GM18520 (cell line): ENCODE measurements at regions not wholly inside any gene's neighbourhood (a gene's known extent, or its start where the extent isn't known, plus 50 kb on each side); places are given as distances from the start of the nearest gene placed in this dataset.
"Not testable (repeated sequence)": the region's sequence is repeated elsewhere in the genome, so short reads cannot be mapped to it uniquely, and the experiment has no call there.

Experiments used
- ATAC-seq: cut with Tn5 transposase; IDR thresholded peaks from one replicate; pipeline ENCODE4 v1.9.1; 2021; ENCODE audit not compliant: unreplicated experiment

GRCh38 chr2:81078102-81078501 lies 773.5 kb upstream of the LRRTM1 start:
- ATAC-seq: no peak

DNA sequence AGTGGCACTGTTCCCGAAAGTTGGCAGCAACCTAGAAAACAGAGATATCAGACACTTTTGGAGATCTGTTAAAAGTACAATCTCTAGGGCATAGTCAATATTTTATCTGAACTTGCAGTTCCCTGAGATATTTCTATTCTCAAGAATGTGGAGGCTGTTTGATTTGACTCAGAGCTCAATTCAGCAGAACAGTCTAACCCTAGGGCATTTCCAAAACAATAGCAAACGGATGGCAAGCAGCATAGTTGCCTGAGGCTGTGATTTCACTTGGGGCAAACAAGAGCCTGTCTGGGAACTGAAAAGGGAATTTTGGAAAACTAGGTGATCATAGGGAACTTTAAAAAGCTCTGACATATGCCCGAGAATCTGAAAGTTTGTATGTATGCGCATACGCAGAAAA lies 772.8 kb upstream of the LRRTM1 start:
- ATAC-seq: no peak

DNA sequence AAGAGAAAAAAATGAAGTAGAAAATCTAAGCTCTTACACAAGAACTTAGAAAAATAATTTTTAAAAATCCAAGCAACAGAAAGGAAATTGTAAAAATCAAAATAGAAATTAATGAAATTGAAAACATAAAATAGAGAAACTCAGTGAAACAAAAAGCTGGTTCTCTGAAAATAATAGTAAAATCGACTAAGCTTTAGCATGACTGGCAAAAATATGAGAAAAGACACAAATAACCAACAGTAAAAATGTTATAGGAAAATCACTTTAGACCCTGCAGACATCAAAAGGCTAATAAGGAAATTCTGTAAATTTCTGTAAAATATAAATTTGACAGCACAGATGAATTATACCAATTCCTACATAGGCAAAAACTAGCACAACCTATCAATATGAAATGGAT lies 768.9 kb upstream of the LRRTM1 start:
- ATAC-seq: no peak

- no peak for ATAC-seq
Measured at GRCh38 chr2:81068144-81068543, 763.6 kb upstream of the LRRTM1 start.

GRCh38 chr2:81061016-81061415 lies 756.5 kb upstream of the LRRTM1 start:
- no peak for ATAC-seq

DNA sequence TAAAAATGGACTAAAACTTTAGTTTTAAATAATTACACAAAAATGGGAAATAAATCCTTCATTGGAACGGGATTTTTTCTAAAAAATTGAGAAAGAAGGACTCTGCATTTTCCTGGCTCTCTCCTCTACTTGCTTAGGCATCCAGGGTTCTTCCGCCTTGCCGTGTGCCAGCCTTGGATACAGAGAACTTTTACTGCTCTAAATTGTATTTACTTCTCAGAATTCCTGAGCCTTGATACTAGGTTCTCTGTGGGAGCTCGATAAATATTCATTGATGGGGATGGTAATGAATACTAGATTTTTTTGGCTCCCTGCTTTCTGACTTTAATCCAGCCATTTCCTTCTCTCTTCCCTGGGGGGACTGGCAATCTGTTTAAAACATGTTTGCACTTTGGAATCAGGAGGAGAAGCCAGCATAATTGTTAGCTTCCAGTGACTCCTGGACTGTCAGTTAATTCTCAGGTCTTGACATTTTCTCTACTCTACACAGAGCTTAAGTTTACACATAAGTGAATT lies 746.1 kb upstream of the LRRTM1 start:
- ATAC-seq: no peak

GRCh38 chr2:81043681-81044080 lies 739.1 kb upstream of the LRRTM1 start:
- no peak for ATAC-seq

GRCh38 chr2:81007104-81007503 lies 702.6 kb upstream of the LRRTM1 start:
- ATAC-seq: no peak

- no peak for ATAC-seq
Measured at GRCh38 chr2:81002906-81003305, 698.4 kb upstream of the LRRTM1 start.

GRCh38 chr2:80987466-80987865 lies 682.9 kb upstream of the LRRTM1 start:
- no peak for ATAC-seq

GRCh38 chr2:80969900-80970299 lies 665.3 kb upstream of the LRRTM1 start:
- ATAC-seq: no peak

DNA sequence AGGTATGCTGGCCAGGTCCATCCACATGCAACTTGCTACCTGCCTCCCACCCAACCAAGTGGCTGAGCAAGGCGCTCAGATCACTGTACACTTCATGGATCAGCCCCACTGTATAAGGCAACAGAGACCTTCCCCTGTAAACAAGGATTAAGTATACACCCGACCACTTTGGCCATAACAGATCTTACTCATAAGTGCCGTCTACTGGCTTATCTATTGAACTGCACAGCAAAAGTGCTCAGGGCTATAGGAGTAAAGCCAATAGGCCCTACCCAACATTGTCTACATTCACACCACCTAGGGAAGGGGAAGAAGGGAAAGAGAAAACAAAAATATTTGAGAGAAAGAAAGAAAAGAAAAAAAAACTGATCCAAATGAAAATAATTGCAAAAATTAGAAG lies 663.9 kb upstream of the LRRTM1 start:
- ATAC-seq: no peak

DNA sequence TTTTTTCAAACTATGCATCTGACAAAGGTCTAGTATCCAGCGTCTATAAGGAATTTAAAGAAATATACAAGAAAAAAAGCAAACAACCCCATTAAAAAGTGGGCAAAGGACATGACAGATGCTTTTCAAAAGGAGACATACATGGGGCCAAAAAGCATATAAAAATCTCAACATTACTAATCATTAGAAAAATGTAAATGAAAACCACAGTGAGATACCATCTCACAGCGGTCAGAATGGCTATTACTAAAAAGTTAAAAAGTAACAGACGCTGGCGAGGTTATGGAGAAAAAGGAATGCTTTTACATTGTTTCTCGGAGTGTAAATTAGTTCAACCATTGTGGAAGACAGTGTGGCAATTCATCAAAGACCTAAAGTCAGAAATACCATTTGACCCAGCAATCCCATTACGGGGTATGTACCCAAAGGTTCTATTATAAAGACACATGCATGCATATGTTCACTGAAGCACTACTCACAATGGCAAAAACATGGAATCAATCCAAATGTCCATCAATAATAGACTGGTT lies 643.1 kb upstream of the LRRTM1 start:
- ATAC-seq: no peak

- ATAC-seq: no peak
Measured at GRCh38 chr2:80943487-80943886, 638.9 kb upstream of the LRRTM1 start.

GRCh38 chr2:80942766-80943165 lies 638.2 kb upstream of the LRRTM1 start:
- ATAC-seq: no peak

DNA sequence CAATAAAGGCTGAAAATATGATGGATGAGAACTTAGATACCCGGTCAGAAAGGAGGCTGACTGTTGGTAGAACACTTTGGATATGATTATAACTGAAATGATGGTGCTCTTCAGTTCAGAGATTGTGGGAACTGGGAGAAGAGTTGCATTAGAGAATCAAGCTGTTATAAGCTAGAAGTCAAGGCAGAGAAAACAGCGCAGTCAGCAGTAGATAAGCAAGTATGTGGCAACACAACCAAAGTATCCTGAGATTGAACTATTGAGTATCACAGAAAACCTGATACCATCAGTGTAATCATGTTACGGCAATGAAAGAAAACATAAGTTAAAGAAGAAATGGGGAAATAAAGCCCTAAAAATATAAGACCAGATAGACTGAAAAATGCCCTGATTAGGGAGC lies 633.9 kb upstream of the LRRTM1 start:
- no peak for ATAC-seq

- not testable (repeated sequence) for ATAC-seq
Measured at GRCh38 chr2:80931820-80932219, 627.3 kb upstream of the LRRTM1 start.

DNA sequence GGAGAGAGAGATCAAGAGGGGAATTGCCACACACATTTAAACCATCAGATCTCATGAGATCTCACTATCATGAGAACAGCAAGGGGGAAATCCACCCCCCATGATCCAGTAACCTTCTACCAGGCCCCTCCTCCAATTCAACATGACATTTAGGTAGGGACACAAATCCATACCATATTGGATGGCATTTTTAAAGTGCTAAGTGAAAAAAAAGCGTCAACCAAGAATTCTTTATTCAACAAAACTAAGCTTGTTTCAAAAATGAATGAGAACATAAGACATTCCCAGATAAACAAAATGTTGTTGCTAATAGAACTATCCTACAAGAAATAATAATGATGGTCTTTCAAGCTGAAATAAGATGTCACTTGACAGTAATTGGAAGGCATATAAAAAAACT lies 626.2 kb upstream of the LRRTM1 start:
- ATAC-seq: no peak

DNA sequence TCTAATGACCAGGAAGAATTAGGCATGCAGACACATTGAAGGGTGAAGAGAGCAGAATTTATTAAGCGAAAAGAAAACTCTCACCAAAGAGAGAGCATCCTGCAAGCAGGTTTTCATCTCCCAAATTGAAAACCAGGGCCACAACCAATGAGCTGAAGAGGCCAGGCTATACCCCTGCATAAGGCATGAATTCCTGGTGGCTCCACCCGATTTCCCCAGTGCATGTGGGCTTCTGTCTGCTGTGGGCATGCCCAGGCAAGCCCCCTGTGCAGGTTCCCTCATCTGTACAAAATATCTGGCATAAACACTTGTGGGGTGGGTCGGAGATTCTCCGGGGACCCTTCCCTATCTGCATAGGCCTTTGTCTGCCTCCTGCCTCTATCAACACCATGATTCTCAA lies 621.6 kb upstream of the LRRTM1 start:
- no peak for ATAC-seq

DNA sequence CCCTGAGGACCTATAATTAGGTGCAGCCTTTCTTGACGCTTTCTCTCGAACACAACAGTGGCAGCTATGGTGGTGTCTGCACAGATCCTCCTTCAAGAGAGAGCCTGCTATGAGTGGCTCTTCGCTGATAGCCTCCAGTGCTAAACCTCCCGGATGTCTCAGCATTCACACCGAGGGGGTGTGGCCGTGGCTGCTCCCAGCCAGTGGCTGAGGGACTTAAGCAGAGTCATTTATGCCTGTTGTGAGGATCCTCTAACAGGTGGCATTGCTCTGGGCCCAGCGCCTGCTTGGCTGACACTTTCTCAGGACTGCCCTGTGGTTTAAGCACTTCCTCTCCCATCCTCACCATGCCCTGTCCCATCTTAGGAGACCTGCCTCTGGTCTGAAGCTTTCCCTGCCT lies 592.0 kb upstream of the LRRTM1 start:
- no peak for ATAC-seq

DNA sequence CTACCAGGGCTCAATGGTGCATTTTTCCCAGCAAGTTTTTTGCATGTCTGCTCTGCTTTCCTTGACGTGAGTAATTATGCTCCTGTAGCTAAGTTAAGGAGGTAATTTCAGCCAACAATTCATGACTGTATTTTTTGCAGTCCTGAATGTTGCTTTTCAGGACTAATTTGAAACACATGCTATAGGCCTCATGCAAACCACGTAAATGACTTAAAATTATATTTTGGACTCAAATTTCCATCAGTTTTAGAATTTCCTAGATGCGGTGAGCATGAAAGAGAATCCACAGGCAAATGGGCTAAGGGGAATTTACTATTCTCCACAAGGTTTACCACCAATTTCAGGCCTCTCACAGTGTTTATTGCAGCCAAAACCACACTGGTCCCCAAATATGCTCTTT lies 589.9 kb upstream of the LRRTM1 start:
- ATAC-seq: no peak

DNA sequence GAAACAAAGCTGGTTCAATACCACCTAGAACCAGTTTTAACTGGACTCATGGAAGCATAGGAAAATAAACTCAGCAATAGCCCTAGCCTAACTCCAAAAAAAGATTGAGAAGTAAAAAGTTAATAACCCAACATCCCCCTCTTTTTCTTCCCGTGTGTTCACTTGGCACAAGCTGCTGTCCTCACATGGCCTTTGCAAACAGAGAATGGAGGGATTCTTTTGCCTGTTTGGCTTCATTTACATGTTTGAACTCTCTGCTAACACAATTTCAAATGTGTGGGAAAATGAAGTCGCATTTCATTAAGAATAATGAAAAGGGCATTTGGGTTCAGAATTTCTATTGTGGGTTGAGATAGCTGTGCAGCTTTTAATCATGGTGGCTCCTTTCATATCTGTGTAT lies 589.2 kb upstream of the LRRTM1 start:
- ATAC-seq: no peak

DNA sequence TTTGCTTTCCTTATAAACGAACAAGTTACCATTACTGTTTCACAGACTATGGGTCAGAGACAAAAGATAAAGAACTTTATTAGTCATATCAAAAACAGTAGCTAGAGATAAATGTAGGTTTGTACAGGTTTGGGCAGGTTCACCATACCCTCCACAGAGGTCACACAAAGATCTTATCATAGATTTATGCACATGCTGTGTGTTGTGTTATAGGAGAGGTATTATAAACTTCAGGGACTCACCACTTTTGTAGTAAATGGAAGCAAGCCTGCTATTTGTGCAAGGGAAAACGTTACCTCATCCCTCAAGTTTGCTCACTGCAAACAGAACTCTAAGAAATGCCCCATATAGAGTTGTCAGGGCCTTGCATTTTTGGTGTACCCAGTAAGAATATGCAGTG lies 584.5 kb upstream of the LRRTM1 start:
- no peak for ATAC-seq
